ENCODE measurements at regions not wholly inside any gene's neighbourhood (a gene's known extent, or its start where the extent isn't known, plus 50 kb on each side); places are given as distances from the start of the nearest gene placed in this dataset.

- DNase-seq (ENCODE audit: low spot score), result no peak
Observed at GRCh38 chr13:111537115-111537728, 216.8 kb downstream of the TEX29 start.

GRCh38 chr13:111537843-111538499 lies 217.5 kb downstream of the TEX29 start:
- DNase-seq (ENCODE audit: low spot score), result no peak

GRCh38 chr13:111539252-111539651 lies 218.8 kb downstream of the TEX29 start:
- DNase-seq (ENCODE audit: low spot score), result no peak

DNA sequence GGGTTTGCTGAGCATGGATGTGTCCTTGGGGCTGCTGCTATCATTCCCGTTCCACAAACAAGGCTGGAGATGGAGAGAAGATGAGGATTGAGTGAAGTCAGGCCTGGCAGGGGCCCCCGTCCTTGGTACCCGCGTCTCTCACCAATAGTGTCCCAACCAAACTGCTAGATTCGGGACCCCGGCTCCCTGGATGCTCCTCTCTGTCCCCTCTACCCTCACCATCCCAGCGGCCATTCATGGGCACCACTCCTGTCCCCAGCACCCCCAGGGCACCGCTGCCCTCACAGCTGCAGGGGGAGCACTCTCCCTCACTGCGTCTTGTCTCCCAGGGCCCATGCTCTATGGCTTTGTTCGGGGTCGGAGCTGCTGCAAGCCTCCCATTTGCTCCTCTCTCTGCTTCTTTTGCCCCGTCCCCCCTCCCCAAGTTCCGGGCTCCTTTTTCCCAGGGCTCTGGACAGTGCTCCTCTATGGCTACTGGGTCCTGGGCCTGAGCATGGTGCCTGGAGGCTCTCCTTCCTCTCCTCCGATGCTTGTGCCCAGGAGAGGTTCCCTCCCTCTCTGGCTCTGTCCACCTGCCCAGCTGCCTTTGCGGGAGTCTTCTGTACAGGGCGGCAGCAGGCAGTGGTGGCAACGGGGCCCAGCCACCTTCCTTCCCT lies 219.5 kb downstream of the TEX29 start:
- no peak for DNase-seq (ENCODE audit: low spot score)

- DNase-seq (ENCODE audit: low spot score), result no peak
Observed at GRCh38 chr13:111540486-111540885, 220.0 kb downstream of the TEX29 start.

DNA sequence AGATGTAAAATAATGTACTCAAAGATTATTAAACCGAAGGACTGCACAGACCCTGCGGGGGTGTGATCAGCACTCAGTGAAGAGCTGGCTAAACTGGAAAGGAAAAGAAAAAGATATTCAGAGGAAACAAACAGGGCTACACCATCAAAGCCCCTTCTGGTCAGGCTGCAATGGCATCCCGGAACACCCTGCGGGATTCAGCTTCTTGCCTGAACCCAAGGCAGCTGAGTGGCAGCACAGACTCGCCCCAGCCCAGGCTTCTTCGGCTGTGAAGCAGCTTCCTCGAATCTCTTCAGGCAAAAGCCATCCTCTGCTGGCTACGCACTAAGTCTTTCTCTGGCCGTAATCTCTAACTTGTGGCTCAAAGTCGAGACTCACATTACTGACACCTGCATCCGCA lies 220.9 kb downstream of the TEX29 start:
- no peak for DNase-seq (ENCODE audit: low spot score)

- no peak for DNase-seq (ENCODE audit: low spot score)
Observed at GRCh38 chr13:111541752-111542529, 221.5 kb downstream of the TEX29 start.

DNA sequence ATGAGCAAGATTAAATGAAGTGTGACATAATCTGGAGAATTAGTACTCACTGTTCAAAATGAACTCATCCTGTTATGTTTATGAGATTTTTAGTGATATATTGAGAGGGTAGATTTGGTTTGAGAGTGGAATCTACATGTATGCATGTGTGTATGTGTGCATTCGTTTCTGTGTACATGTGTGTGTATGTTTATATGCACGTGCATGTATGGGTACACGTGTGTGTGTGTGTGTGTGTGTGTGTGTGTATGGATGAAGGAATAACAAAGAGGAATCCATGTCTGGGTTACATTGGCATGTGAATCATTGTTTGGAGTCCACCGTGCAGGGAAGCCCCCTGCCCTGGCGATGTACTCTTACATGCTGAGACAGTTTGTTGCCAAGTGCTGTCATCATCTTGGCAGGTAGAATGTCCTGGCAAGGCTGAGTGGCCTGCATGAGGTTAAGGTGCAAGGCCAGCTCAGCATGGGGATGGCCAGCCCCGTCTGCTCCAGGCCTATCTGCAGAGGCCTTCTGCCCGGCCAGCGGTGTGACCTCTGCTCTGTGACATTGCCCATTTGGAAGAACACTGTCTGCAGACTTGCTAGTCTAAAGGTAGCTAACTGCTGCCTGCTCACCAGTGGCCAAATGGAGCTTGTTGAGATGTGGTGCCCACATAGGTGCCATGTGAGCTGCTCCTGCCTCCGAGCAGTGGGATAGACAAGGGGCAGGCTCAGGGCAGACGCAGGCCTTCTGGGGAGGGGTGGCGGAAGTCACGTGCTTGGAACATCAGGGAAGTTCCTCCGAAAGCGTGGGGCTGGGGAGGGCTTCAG lies 222.3 kb downstream of the TEX29 start:
- DNase-seq (ENCODE audit: low spot score), result no peak

- no peak for DNase-seq (ENCODE audit: low spot score)
Observed at GRCh38 chr13:111546921-111547675, 226.7 kb downstream of the TEX29 start.

DNA sequence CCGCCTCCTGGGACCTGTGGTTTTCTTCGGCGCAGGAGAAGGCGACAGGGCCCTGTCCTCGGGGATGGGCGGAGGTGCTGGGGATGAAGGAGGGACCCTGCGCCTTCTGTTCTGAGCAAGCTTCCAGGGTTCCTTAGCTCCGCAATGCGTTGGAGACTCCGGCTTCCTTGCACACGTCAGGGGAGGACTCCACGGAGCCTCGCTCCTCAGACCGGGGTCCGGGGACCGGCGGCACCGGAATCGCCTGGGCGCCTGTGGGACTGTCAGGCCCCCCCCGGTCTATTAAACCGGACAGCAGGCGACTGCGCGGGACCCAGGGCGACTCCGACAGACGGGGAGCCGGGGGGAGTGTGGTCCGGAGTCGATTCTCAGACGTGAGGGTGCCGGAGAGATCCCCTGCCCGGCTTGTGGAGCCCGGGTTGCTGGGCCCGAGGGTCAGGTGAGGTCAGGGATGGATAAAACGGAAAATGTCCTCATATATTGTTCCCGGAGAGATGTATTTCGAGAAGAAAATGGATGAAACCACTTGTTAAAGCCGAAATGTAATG lies 227.4 kb downstream of the TEX29 start:
- no peak for DNase-seq (ENCODE audit: low spot score)

DNA sequence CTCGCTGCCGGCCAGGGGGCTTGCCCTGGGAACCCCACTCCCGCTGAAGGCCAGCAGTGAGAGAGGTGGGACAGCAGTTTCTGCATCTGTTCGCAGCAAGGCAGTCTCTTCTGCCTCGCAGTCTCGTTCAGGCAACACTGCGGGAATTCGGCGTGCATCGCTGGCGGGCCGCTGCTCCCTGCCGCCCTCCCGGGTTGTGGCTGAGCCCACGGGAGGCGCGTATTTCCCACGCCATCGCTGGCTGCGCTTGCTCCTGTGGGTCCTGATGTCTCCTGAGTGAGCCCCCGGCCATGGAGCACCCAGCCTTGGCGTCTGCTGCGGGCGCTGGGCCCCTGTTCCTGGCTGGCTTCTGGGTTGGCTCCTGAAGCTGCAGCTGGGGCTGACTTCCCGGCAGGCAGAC lies 227.9 kb downstream of the TEX29 start:
- DNase-seq (ENCODE audit: low spot score), result no peak

GRCh38 chr13:111548805-111549204 lies 228.4 kb downstream of the TEX29 start:
- no peak for DNase-seq (ENCODE audit: low spot score)

- DNase-seq (ENCODE audit: low spot score), result no peak
Observed at GRCh38 chr13:111549464-111549863, 229.0 kb downstream of the TEX29 start.

GRCh38 chr13:111550062-111550461 lies 229.6 kb downstream of the TEX29 start:
- no peak for DNase-seq (ENCODE audit: low spot score)

DNA sequence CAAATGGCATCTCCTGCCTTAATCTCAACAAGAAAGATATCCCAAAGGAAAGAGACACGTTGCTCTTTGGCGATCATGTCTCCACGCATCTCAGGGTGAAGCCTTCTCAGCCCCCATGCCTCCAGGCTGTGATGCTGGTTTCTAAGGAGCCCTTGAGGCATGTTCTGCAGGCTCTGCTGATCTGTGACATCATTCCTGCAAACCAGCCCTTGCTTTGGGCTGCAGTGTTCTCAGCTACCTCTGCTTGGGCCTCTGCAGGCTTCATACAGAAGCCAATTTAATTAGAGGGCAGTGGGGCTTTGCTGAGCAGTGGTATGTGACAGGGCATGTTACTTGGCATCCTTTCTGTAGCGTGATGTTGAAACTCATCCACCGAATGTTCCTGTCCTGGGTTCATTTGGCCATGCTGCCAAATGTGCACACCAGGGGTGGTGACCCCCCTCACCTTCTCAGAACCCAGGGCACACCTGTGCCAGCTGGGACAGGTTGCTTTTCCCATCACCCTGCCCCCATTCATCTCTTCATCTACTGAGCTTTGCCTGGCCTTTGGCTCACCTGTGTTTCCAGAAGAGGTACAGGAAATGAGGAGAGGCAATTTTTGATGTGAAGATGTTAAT lies 230.9 kb downstream of the TEX29 start:
- DNase-seq (ENCODE audit: low spot score), result no peak

- no peak for DNase-seq (ENCODE audit: low spot score)
Observed at GRCh38 chr13:111552891-111553655, 232.6 kb downstream of the TEX29 start.

- no peak for DNase-seq (ENCODE audit: low spot score)
Observed at GRCh38 chr13:111554539-111555267, 234.3 kb downstream of the TEX29 start.

- no peak for DNase-seq (ENCODE audit: low spot score)
Observed at GRCh38 chr13:111555268-111555808, 234.9 kb downstream of the TEX29 start.

DNA sequence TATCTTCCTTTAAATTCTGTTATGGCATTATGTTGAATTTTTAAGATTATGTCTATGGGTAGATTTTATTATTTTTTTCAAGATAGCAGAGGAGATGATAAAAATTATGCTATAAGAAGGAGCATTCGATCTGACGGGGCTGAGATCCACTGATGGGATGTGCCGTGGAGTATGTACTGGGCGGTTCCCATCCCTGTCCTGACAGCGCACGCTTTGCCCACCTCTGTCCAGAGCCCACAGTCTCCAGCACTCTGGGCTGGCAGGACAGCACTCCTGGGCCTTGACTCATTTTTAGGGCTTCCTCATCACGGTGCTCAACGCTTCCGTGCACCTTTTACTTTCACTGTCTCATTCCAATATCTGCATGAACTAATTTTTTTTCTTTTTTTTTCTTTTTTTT lies 235.5 kb downstream of the TEX29 start:
- no peak for DNase-seq (ENCODE audit: low spot score)

Measured in ecto neural progenitor cell (in vitro differentiated cells).